Fibroblast of lung (primary cell): ENCODE measurements at regions not wholly inside any gene's neighbourhood (a gene's known extent, or its start where the extent isn't known, plus 50 kb on each side); places are given as distances from the start of the nearest gene placed in this dataset.

Experiments used
- DNase-seq, 2 donors: peaks; one replicate each; pipeline versions ENCODE4 v3.0.0 to v3.0.0-alpha.2; 2010; ENCODE audit warnings: low read depth in 2 of 2
- H2AFZ ChIP-seq: 2 replicates; pipeline ENCODE4 v1.5.1; 2012; ENCODE audit warnings: low read length, control low read depth, inconsistent platforms
- H3K27ac ChIP-seq: 2 replicates; pipeline ENCODE4 v1.5.1; 2011; ENCODE audit warnings: low read length, control low read depth; ENCODE audit not compliant: insufficient read depth
- H3K27me3 ChIP-seq: 2 replicates; pipeline ENCODE4 v1.5.1; 2011; ENCODE audit warnings: mild to moderate bottlenecking, low read length; ENCODE audit not compliant: control insufficient read depth, insufficient read depth
- H3K36me3 ChIP-seq: 2 replicates; pipeline ENCODE4 v1.5.1; 2011; ENCODE audit warnings: low read length; ENCODE audit not compliant: control insufficient read depth, insufficient read depth
- H3K4me1 ChIP-seq: 2 replicates; pipeline ENCODE4 v1.5.1; 2011; ENCODE audit warnings: low read length; ENCODE audit not compliant: control insufficient read depth, insufficient read depth; ENCODE audit errors: extremely low read depth
- H3K4me2 ChIP-seq: 2 replicates; pipeline ENCODE4 v1.5.1; 2011; ENCODE audit warnings: low read length, control low read depth; ENCODE audit not compliant: insufficient read depth; ENCODE audit errors: extremely low read depth
- H3K4me3 ChIP-seq, 4 experiments: fragments of 200-600 bp in 1 of 4; sonication (generic) in 1 of 4; replicated peaks in 1 of 4; 2 replicates each; pipeline ENCODE4 v1.5.1; 2011 to 2016; ENCODE audit warnings: low read length in 4 of 4, low read depth in 3 of 4, mild to moderate bottlenecking in 3 of 4, control low read depth in 2 of 4, inconsistent platforms in 1 of 4, mixed read lengths in 1 of 4; ENCODE audit not compliant: insufficient read depth in 1 of 4; ENCODE audit errors: control extremely low read depth in 1 of 4
- H3K79me2 ChIP-seq: 2 replicates; pipeline ENCODE4 v1.5.1; 2012; ENCODE audit warnings: mild to moderate bottlenecking, low read length, inconsistent platforms; ENCODE audit not compliant: control insufficient read depth, insufficient read depth
- H3K9ac ChIP-seq: 2 replicates; pipeline ENCODE4 v1.5.1; 2011; ENCODE audit warnings: mild to moderate bottlenecking, low read length, control low read depth; ENCODE audit not compliant: insufficient read depth
- H3K9me3 ChIP-seq: 2 replicates; pipeline ENCODE4 v1.5.1; 2012; ENCODE audit warnings: low read depth, low read length; ENCODE audit not compliant: control insufficient read depth, insufficient read depth
- H4K20me1 ChIP-seq: 2 replicates; pipeline ENCODE4 v1.5.1; 2011; ENCODE audit warnings: low read length; ENCODE audit not compliant: control insufficient read depth, insufficient read depth; ENCODE audit errors: extremely low read depth
- EZH2 ChIP-seq: IDR thresholded peaks from 2 replicates; pipeline ENCODE4 v1.5.1; 2012; ENCODE audit warnings: low read length, control low read depth, mild to moderate bottlenecking; ENCODE audit errors: missing control alignments
- TF ChIP-seq, protein P1 (sequence below), 2 donors: IDR thresholded peaks in 1 of 2; conservative IDR thresholded peaks in 1 of 2; 1 replicate in 1 of 2; 2 replicates in 1 of 2; pipeline ENCODE4 v1.5.1; 2011 to 2012; ENCODE audit warnings: low read length in 2 of 2, control low read depth in 1 of 2, inconsistent platforms in 1 of 2, low read depth in 1 of 2, mild to moderate bottlenecking in 1 of 2

DNA sequence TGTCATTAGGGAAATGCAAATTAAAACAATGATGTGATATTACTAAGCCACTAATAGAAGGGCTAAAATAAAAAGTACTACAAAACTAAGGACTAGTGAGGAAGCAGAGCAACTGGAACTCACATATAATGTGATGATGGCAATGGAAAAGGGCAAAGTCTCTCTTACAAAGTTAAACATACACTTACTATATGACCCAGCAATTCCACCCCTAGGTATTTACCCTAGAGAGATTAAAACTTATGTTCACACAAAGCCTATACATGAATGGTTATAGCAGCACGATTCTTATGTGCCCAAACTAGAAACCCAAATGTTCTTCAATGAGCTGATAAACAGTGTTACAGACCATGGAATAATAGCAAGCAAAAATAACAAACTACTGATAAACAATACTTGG, 643.7 kb downstream of the TLE1 start:
- TF ChIP-seq EZH2 = no peak
- TF ChIP-seq, protein P1, sequence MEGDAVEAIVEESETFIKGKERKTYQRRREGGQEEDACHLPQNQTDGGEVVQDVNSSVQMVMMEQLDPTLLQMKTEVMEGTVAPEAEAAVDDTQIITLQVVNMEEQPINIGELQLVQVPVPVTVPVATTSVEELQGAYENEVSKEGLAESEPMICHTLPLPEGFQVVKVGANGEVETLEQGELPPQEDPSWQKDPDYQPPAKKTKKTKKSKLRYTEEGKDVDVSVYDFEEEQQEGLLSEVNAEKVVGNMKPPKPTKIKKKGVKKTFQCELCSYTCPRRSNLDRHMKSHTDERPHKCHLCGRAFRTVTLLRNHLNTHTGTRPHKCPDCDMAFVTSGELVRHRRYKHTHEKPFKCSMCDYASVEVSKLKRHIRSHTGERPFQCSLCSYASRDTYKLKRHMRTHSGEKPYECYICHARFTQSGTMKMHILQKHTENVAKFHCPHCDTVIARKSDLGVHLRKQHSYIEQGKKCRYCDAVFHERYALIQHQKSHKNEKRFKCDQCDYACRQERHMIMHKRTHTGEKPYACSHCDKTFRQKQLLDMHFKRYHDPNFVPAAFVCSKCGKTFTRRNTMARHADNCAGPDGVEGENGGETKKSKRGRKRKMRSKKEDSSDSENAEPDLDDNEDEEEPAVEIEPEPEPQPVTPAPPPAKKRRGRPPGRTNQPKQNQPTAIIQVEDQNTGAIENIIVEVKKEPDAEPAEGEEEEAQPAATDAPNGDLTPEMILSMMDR (conservative IDR thresholded peaks at IDR 0.05 in 1 of 2, IDR thresholded peaks at IDR 0.05 in 1 of 2; ENCODE audit: low read depth in 1 of 2, low read length in 2 of 2) = no peak
- H3K9ac ChIP-seq = no peak overlapping the region
- no peaks in the 10 kb centered on the region for H3K27me3 ChIP-seq
- H3K4me2 ChIP-seq = no peak overlapping the region
- no peaks in the 10 kb centered on the region for H3K9me3 ChIP-seq
- H3K4me3 ChIP-seq = no peak overlapping the region
- H3K27ac ChIP-seq = no peak overlapping the region
- no peak overlapping the region for H2AFZ ChIP-seq
- DNase-seq = no peak
- H4K20me1 ChIP-seq = no peaks in the 10 kb centered on the region
- no peaks in the 10 kb centered on the region for H3K4me1 ChIP-seq
- H3K36me3 ChIP-seq = no peaks in the 10 kb centered on the region
- no peaks in the 10 kb centered on the region for H3K79me2 ChIP-seq

DNA sequence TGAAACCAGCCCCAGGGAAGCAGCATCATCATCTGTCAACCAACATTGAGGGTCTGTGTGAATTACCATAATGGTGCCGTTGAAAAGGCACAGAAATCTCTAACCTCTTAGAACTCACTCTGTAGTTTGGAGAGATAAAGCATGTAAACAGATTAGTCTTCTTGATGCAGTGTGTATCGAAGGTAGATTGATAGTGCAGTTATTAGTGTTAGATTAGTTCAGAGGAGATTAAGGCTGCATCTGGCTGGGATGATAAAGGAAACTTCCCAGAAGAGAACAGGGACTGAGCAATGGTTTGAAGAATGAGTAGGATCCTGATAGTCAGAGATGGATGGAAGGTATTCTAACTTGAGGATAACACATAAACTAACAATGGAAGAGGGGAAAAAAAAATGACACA, 651.5 kb downstream of the TLE1 start:
- DNase-seq = no peak
- Histone ChIP-seq H3K9me3 (no peaks in the 10 kb centered on the region), H3K79me2 (no peaks in the 10 kb centered on the region), H3K4me2 (no peak overlapping the region), H3K27ac (no peak overlapping the region), H3K27me3 (no peaks in the 10 kb centered on the region), H4K20me1 (no peaks in the 10 kb centered on the region), H2AFZ (no peak overlapping the region), H3K4me3 (no peak overlapping the region), H3K36me3 (no peaks in the 10 kb centered on the region), H3K9ac (no peak overlapping the region), H3K4me1 (no peaks in the 10 kb centered on the region)
- no peak for TF ChIP-seq EZH2
- TF ChIP-seq, protein P1 (conservative IDR thresholded peaks at IDR 0.05 in 1 of 2, IDR thresholded peaks at IDR 0.05 in 1 of 2; ENCODE audit: low read depth in 1 of 2, low read length in 2 of 2) = no peak

DNA sequence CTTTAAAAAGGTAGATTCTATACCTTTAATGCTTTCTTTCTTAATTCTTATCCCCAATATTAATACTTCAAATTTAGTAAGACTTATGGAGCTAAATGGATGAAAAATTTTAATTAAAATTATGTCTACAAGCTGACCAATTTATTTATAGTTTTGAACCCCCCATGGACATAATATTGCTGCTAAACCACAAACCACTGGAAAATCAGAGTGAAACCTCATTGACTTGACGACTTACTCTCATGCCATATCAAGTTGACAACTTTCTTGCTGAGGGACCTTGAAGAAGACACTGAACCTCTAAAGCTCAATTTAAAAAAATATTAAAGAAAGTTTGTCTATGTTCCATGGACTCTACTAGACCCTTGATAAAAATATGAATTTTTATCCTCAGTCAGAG, 653.7 kb downstream of the TLE1 start:
- TF ChIP-seq, protein P1 (conservative IDR thresholded peaks at IDR 0.05 in 1 of 2, IDR thresholded peaks at IDR 0.05 in 1 of 2; ENCODE audit: low read depth in 1 of 2, low read length in 2 of 2) = no peak
- TF ChIP-seq EZH2 = no peak

More for the DNA sequence above, 653.7 kb downstream of the TLE1 start:
- Histone ChIP-seq H3K9ac (no peak overlapping the region), H4K20me1 (no peaks in the 10 kb centered on the region), H3K27ac (no peak overlapping the region), H3K4me3 (no peak overlapping the region), H3K79me2 (no peaks in the 10 kb centered on the region), H2AFZ (no peak overlapping the region), H3K9me3 (no peaks in the 10 kb centered on the region), H3K4me1 (peaks cover 4% of the 10 kb centered on the region), H3K36me3 (no peaks in the 10 kb centered on the region), H3K27me3 (no peaks in the 10 kb centered on the region), H3K4me2 (no peak overlapping the region)
- DNase-seq = no peak
